NCI-H128 (cell line): ENCODE measurements at regions not wholly inside any gene's neighbourhood (a gene's known extent, or its start where the extent isn't known, plus 50 kb on each side); places are given as distances from the start of the nearest gene placed in this dataset.
"Not testable (repeated sequence)": the region's sequence is repeated elsewhere in the genome, so short reads cannot be mapped to it uniquely, and the experiment has no call there.

ENCODE experiments used
- DNase-seq: peaks from one replicate; lab custom pipeline; 2025; ENCODE audit not compliant: unreplicated experiment; lab: John Stamatoyannopoulos, UW

DNA sequence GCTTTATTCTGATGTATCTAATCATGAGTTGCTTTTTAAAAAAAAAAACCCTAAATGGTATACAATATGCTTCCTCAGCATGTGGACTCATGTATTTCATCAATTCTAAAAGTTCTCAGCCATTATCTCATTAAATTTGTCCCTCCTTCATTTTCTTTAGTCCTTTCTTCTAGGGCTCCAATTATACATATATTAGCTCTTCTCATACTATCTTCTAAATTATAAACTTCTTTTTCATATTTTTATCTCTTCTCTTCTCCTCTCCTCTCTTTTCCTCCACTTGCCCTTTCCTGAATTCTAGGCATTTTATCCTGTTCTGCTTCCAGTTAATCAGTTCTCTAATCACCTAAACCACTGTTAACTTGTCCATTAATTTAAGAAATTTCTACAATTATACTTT is 55.0 kb upstream of the IL33 start:
- no peak for DNase-seq

DNA sequence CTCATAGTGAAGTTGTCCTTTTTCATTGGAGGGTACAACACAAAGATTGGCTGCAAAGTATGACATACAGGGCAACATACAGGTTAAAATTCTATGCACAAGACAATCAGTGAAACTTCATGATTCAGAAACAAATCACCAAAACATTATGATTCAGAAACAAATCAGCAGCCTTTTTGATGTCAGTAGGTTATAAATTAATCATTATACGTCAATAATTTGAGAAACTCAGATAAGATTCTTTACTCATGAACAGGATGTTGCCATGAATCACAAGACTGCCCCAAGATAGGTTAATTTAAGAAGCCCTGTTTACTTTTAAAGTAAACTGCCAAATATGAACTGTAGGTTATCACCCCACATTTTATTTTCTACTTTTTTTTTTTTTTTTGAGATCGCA is 62.2 kb upstream of the IL33 start:
- DNase-seq, result no peak

DNA sequence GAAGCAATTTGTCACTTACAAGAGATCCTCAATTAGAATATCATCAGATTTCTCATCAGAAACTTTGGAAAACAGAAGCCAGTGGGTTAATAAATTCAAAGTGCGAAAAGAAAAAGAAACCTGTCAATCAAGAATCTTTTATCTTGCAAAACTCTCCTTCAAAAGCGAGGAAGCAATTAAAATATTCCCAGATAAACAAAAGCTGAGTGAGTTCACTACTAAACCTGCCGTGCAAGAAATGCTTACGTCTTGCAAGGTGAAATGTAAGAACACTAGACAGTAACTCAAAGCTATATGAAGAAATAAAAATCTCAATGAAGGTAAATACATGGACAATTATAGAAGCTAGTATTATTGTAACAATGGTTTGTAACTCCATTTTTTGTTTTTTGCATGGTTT is 62.8 kb upstream of the IL33 start:
- no peak for DNase-seq

DNA sequence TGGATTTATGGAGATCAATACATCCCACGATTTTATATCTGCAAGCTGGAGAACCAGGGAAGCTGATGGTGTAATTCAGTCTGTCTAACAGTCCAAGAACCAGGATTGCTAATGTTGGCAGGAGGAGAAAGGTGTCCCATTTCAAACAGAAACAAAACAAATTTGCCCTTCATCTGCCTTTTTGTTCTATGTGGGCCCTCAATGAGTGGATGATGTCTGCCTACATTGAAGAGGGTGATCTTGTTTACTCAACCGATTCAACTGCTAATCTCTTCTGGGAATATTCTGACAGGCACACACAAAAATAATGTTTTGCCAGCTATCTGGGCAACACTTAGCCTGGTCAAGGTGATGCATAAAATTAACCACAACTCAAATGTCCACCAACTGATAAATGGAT is 65.1 kb upstream of the IL33 start:
- no peak for DNase-seq

DNA sequence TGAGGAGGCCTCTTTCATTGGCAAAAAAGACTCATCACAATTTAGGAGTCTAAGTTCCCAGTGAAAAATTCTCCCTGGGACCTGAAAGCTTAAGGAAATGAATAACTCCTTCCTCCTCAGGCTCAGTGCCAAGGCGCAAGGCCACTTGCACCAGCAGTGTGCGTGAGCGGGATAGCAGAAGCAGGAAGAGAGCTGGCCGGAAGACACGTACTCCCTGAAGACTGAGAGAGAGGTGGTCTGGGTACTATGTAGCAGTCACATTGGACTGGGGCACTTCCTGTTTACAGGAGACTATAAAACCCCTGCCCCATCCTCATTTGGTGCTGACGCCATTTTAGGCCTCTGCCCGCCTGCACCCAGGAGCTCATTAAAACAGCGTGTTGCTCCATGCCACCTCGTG is 66.3 kb upstream of the IL33 start:
- DNase-seq, result no peak

DNA sequence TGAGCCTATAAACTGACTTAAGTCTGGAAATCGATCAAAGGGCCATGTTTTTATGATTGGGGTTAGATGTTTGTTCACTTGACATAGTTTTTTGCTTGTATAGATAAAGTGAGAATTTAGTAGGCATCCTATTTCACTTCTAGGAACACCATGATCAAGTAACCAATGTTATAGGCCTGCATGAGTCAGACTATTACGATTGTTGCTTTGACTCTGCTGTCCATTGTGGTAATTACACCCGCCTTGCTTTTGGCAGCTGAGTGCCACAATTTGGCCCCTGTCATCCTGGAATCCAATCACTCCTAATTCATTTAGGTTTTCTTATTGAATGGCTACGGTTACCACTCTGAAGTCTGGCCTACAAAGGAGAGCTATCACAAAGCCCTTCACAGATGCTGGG is 67.8 kb upstream of the IL33 start:
- no peak for DNase-seq

DNA sequence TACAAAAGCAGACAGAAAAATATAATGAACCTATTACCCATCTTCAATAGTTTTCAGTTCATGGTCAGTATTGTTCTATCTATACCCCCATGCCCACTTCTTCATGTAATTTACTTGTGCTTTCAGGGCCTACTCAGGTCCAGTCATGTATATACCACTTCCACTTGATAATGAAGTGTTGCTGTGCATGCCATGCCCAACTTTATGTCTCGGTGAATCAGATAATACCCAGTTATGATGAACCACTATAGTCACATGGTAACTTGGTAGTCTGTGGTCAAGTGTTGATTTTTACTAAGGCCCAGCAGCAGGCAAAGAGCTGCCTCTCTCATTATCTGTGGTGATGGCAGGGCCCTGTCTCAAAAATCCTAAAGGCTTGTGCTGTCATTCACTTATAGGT is 70.7 kb upstream of the IL33 start:
- DNase-seq, result no peak

DNA sequence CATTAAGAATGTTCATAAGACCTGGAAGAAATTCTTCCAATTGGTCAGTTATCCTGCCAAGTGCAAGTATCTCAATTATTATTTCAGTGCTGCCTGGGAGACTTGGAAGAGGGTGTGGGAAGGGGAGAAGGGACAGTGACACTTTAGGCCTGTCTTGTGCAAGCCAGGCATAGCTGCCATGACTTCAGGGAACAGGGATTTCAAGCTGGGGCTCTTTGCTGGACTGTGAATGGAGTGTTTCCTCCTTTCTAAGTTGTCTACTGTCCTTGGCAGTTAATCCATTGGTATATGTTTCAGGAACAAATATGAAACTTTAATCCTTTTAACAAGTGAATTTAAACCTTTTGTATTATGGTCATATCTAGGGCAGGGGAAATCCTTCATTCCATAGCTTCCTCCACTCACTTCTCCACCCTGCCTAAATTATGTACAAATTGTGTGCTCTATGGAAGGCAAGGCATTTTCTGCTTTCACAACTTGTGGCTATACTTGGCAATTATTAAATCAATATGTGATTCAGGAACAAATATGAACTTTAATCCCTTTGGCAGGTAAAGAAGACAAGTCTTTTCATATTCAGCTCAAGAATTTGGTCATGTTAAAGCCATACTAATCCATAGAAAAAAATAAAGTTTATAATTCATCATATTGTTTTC is 72.7 kb upstream of the IL33 start:
- no peak for DNase-seq

DNA sequence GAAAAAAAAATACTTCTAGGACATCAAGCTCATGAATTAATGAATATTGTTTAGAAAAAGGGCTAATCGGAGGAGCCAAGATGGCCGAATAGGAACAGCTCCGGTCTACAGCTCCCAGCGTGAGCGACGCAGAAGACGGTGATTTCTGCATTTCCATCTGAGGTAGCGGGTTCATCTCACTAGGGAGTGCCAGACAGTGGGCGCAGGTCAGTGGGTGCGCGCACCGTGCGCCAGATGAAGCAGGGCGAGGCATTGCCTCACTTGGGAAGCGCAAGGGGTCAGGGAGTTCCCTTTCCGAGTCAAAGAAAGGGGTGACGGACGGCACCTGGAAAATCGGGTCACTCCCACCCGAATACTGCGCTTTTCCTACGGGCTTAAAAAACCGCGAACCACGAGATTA is 79.8 kb upstream of the IL33 start:
- DNase-seq, result not testable (repeated sequence)

DNA sequence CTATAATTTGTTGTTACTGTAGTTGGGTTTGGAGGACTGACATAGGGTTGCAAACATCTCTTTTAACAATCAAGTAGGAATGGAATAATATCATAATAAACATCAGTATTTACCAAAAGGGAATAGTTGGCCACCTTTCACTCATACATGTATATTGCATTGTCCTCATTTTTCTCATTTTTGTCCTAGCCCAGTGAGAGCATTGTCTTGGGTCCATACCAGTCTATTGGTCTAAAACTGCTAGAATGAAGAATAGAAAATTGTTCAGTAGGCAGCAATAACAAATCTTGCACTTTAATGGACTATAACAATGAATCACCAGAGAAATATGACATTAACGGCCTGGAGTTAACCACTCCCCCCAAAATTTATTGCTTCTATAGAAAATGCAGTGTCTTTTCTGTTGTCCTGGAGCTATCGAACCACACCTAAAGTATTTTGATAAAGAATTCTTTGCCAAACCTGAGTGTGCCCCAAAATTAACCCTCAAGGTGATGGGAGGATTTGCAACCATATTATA is 80.9 kb upstream of the IL33 start:
- no peak for DNase-seq

DNA sequence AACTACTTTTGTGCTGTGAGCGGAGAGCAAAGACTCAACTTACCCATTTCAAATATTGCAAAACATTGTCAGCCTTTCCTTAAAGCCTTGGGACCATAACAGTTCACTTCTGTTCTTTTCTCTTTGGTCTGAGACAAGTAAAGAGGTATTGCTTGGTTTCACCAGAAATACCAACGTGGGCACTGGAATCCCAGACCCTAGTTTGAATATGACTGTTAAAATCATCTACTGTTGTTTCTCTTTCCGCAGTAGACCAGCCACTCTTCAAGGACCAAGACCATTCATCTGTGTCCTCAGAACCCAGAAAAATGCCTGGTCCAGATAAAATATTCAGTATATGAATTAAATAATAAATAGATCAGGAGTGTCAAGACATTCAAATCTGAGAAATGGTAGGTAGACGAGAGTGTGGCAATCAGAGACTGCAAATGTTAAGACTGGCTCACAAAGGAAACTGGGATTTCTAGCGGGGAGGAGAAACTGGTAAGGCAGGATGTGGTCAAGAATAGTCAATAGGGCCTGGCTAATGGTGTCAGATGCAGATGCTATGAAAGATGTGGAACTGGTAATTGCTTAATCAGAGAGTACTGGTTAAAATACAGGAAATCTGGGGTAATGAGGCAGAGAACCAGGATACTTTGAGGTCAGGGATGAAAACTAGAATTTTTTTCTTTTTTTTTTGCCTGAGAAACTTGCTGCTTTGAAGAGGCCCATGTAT is 82.1 kb upstream of the IL33 start:
- DNase-seq, result no peak

DNA sequence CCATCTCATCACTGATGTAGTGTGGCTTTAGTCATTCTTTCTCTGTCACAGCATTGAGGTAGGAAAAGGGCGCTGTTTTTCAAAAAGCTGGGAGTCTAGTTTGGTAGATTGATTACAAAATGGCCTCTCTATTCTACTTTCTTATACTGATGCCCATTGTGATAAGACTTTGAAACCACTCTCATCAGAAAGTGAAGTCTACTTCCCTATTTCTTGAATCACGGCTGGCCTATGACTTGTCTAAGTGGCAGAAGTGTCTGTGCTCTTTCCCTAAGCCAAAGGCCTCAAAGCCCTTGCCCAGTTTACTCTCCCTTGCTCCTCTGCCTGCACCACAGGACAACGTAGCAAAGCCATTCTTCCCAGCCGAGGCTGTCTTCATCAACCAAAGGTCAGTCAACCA is 83.0 kb upstream of the IL33 start:
- no peak for DNase-seq

DNA sequence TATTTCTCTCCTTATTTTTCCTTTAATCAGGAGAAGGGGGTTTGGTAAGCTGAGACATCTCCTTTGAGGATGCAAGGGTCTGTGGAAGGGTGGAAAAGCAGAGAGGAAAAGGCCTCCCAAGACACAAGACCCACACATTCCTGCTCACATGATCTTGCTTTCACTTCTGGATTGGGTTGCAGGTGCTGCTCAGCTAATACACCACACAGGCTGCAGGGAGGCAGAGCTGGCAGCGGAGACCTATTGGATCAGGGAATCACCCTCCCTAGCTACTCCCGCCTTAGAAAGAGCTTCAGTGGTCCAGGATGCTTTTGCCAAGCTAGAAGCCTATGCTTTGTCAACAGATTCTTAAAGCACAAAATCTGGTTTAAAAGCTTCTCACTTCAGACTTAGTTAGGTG is 87.6 kb upstream of the IL33 start:
- DNase-seq, result no peak

DNA sequence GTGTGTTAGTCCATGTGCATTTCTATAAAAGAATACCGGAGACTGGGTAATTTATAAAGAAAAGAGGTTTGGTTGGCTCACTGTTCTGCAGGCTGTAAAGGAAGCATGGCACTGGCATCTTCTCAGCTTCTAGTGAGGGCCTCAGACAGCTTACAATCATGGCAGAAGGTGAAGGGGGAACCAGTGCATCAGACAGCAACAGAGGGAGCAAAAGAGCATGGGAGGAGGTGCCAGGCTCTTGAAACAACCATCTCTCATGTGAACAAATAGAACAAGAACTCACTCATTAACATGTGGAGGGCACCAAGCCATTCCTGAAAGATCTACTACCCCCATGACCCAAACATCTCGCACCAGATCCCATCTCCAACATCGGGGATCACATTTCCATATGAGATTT is 89.2 kb upstream of the IL33 start:
- DNase-seq, result no peak

DNA sequence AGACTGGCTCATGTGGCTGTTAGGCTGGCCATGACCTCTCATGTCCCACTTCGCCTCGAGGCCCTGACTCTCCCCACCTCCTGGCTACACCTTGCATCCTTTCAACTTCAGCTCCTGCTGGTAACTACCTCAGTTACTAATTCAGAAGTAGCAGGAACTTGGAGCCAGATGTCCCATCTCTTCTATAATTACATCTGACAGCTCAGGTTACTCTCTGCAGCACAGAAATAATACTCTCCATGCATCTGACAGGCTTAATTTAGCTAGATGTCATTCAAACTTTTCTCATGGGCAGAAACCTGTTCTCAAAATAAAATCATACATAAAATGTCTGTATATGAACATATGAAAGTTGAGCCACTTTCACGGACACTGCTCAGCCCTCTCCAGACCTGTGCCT is 92.2 kb upstream of the IL33 start:
- DNase-seq, result no peak

DNA sequence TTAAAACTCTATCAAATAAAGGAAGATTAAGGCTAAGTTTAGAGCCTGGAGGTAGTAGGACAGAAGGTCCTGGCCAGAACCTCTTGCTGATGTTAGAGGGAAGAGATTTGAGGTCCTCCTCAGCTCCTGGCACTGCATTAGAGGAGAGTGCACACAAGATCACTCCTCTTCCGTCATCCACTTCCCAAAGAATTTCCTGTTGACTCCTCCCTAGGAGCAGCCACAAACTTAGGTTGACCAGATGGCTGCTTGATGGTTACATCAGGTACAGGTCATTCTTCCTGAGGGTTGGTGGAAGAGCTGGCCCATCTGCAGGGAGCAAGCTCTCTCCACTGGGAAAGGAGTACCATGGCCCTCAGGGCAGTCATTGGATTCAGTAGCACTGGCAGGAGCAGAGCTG is 93.9 kb upstream of the IL33 start:
- DNase-seq, result no peak

DNA sequence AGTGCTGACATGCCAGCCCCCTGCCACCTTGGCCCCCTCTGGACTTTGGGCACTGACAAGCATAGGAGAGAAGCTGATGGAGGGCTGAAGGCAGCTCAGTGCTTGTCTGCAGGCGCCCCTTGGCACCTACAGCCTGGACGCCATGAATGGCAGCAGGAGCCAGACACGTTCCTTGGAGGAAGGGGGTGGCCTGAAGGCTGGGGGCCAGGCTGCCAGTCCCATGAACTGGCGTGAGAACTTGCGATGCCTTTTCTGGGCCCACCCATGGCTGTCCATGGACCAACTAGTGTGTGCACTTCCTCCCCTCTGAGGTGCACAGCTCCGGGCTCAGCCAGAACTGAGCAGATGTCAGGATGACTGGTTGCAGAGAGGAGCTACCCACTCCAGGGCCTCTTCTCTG is 99.0 kb upstream of the RANBP6 start:
- DNase-seq, result no peak

DNA sequence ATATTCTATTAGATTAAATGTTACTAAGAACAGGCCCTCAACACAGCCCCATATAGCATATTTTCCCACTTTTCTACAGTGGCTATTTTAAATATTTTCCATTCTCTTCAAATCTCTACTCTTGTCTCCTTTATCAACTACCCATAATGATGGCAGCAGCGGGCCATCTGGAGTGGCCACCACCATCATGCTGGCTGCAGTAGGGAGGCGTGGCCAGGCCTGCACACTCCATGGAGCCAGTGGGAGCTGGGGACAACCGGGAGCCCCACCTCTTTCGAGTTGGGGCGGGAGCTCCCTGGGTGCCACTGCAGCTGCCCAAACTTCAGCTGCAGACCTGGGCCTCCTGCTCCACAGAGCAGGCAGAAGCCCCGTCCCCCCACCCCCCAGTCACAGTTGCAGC is 98.4 kb upstream of the RANBP6 start:
- DNase-seq, result no peak

DNA sequence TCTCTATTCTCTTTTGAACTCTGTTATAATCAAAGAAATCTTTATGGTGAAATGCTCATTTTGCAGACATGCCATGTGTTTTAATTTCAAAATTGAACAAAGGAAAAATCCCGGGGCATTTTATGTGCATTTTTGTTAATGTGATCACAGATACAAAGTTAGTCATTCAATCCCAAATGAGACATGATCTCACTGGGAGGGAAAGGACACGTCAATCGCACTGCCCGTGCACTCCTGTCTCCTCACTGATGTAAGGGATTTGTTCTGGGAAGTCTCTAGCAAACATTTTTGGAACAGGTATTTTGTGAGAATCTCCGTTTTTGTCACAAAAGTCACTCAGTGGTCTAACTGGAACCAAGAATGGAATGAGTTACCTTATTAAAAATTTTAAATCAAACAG is 97.9 kb upstream of the RANBP6 start:
- DNase-seq, result no peak

DNA sequence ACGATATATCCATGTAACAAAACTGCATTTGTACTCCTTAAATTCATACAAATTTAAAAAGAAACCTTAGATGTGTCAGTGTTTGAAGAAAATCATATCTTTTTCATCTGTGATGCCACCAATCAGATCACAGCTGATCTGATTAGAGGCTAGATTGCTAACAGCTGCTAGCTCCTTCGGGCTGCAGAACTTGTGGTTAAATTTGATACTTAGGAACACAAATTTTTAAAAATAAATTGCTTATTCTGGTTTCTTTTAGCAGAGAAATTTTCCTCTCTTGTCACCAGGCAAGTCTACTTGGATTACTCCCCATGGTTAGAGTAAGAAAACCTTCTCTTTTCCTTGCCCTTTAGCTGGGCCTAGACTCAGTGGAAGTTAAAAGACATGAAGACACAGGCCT is 94.6 kb upstream of the RANBP6 start:
- DNase-seq, result no peak

DNA sequence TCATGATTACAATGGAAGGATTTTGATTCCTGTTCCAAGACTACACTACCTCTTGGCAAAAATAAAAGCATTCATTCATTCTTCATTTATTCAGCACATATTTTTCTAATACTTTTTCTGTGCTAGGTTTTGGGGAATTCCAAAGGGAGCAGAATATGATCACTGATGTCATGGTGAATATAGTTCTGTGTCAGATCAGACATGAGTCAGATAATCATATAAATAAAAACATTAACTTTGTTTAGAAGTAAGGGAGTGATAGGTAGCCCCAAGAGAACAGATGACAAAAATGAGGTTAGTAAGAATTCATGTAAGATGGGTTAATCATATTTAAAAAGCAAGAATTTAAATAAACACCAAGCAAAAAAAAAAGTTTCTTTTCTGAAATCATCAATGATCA is 94.1 kb upstream of the RANBP6 start:
- DNase-seq, result peak; percentile 0

DNA sequence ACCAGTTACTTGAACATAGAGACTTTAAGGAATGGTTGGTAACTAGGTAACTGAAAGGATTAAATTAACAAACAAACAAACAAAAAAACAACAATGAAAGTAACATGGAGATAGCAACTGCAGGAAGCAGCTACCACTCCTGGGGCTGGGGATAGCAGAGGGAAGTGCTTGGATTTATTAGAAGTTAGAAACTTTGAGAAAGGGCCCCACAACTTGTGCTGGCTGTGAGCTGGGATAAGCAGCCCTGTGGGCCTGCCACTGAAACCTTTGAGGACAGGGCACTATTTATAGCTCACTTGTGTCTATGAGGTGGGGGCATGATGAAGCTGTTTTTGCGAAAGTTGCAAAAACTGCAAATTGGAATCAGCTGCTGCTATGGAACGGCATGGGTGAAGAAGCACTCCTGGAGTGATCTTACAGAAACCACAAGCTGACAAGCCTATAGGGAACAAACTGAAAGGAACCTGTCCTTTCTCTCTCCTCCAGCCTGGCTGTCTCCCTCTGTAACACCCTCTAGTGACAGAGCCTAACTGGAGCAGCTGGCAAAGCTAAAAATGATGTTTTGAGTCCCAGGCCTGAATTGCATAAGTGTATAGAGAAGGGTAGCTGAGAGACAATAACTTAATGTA is 91.4 kb upstream of the RANBP6 start:
- no peak for DNase-seq
